ENCODE measurements at regions not wholly inside any gene's neighbourhood (a gene's known extent, or its start where the extent isn't known, plus 50 kb on each side); places are given as distances from the start of the nearest gene placed in this dataset.

DNA sequence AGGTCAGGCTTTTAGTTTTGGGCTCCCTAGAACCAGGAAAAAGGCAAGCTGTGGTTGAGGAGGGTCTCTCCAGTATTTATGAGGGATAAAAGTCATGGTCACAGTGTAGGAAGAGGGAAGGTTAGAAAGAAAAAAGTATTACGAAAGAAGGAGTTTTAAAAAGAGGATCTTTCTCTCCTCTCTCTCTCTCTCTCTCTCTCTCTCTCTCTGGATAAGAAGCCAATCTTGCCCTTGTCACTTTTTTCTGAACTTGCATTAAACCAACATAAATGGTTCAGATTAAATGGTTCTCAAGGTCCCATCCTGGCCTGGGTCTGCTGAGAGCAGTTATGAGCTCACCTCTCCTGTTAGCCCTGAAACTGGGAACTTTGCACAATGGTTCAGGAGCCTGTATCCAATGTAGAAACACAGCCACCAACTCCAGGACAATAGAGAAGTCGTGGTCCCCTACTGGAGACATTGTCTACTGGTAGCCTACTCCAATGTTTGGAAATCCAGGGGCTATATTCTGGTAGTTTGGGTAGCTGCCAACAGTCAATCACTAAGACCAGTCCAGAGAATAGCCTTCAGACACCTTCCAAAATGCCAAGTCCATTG lies 131.9 kb downstream of the DAD1 start:
- no peaks in the 10 kb centered on the region for H4K20me1 ChIP-seq (ENCODE audit: control insufficient read depth, insufficient read depth, low read depth, low read length)
- H3K4me2 ChIP-seq (ENCODE audit: low read length): no peak overlapping the region
- TF ChIP-seq, protein P1, sequence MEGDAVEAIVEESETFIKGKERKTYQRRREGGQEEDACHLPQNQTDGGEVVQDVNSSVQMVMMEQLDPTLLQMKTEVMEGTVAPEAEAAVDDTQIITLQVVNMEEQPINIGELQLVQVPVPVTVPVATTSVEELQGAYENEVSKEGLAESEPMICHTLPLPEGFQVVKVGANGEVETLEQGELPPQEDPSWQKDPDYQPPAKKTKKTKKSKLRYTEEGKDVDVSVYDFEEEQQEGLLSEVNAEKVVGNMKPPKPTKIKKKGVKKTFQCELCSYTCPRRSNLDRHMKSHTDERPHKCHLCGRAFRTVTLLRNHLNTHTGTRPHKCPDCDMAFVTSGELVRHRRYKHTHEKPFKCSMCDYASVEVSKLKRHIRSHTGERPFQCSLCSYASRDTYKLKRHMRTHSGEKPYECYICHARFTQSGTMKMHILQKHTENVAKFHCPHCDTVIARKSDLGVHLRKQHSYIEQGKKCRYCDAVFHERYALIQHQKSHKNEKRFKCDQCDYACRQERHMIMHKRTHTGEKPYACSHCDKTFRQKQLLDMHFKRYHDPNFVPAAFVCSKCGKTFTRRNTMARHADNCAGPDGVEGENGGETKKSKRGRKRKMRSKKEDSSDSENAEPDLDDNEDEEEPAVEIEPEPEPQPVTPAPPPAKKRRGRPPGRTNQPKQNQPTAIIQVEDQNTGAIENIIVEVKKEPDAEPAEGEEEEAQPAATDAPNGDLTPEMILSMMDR (IDR thresholded peaks at IDR 0.05; ENCODE audit: low read depth, low read length, poor library complexity, severe bottlenecking): no peak
- TF ChIP-seq EZH2phosphoT487 (IDR thresholded peaks at IDR 0.05; ENCODE audit: borderline replicate concordance, low read length): no peak
- H3K27me3 ChIP-seq (ENCODE audit: control insufficient read depth, low read length): no peaks in the 10 kb centered on the region
- H3K9me2 ChIP-seq (replicated peaks; ENCODE audit: control insufficient read depth, low read length): no peaks in the 10 kb centered on the region
- H3K79me2 ChIP-seq (ENCODE audit: control insufficient read depth, low read length): no peaks in the 10 kb centered on the region
- peaks cover 9% of the 10 kb centered on the region; the same call in 1 of the 2 replicates for H3K4me1 ChIP-seq (ENCODE audit: control insufficient read depth, low read length)
- no peak overlapping the region for H3K27ac ChIP-seq (ENCODE audit: low read depth, low read length)
- H3K36me3 ChIP-seq (ENCODE audit: control insufficient read depth, low read length): no peaks in the 10 kb centered on the region
- no peaks in the 10 kb centered on the region for H3F3A ChIP-seq (ENCODE audit: control insufficient read depth, insufficient read depth)
- H3K4me3 ChIP-seq (ENCODE audit: low read length): no peak overlapping the region
- H3K9me3 ChIP-seq (ENCODE audit: control insufficient read depth, insufficient read depth, low read length): no peaks in the 10 kb centered on the region

- no peak overlapping the region for H3K4me3 ChIP-seq (ENCODE audit: low read length)
- H4K20me1 ChIP-seq (ENCODE audit: control insufficient read depth, insufficient read depth, low read depth, low read length): no peaks in the 10 kb centered on the region
- no peak overlapping the region for H3K4me2 ChIP-seq (ENCODE audit: low read length)
- H3K9me2 ChIP-seq (replicated peaks; ENCODE audit: control insufficient read depth, low read length): no peaks in the 10 kb centered on the region
- no peaks in the 10 kb centered on the region for H3K79me2 ChIP-seq (ENCODE audit: control insufficient read depth, low read length)
- no peak overlapping the region for H3K27ac ChIP-seq (ENCODE audit: low read depth, low read length)
- no peak for TF ChIP-seq EZH2phosphoT487 (IDR thresholded peaks at IDR 0.05; ENCODE audit: borderline replicate concordance, low read length)
- TF ChIP-seq, protein P1 (IDR thresholded peaks at IDR 0.05; ENCODE audit: low read depth, low read length, poor library complexity, severe bottlenecking): no peak
- no peaks in the 10 kb centered on the region for H3K9me3 ChIP-seq (ENCODE audit: control insufficient read depth, insufficient read depth, low read length)
- H3K4me1 ChIP-seq (ENCODE audit: control insufficient read depth, low read length): peaks cover 9% of the 10 kb centered on the region; the same call in 1 of the 2 replicates
- H3F3A ChIP-seq (ENCODE audit: control insufficient read depth, insufficient read depth): no peaks in the 10 kb centered on the region
- no peaks in the 10 kb centered on the region for H3K27me3 ChIP-seq (ENCODE audit: control insufficient read depth, low read length)
- H3K36me3 ChIP-seq (ENCODE audit: control insufficient read depth, low read length): no peaks in the 10 kb centered on the region
Measured at GRCh38 chr14:22456421-22456820, 132.6 kb downstream of the DAD1 start.

DNA sequence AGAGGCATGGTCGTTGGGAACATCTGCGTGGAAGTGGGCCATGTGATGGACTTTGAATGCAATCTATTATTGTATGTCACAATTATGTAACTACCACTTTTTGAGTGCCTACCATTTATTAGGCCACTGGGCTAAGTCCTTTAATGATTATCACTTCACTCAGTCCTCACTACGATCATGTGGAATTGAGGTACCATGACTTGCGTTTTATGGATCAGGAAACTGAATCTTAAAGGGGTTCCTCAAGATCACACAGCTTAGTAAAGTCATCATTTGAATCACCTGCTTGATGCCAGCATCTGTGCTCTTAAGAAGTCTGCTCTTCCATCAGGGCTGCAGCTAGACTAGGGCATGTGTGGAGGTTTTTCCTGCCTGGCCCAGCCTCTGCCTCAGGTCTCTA lies 136.7 kb downstream of the DAD1 start:
- no peaks in the 10 kb centered on the region for H3K9me3 ChIP-seq (ENCODE audit: control insufficient read depth, insufficient read depth, low read length)
- H3K36me3 ChIP-seq (ENCODE audit: control insufficient read depth, low read length): no peaks in the 10 kb centered on the region
- no peak overlapping the region for H3K27ac ChIP-seq (ENCODE audit: low read depth, low read length)
- no peak overlapping the region for H3K4me2 ChIP-seq (ENCODE audit: low read length)
- peaks cover 22% of the 10 kb centered on the region for H3K4me1 ChIP-seq (ENCODE audit: control insufficient read depth, low read length)
- no peaks in the 10 kb centered on the region for H3K9me2 ChIP-seq (replicated peaks; ENCODE audit: control insufficient read depth, low read length)
- H3K27me3 ChIP-seq (ENCODE audit: control insufficient read depth, low read length): no peaks in the 10 kb centered on the region
- no peaks in the 10 kb centered on the region for H4K20me1 ChIP-seq (ENCODE audit: control insufficient read depth, insufficient read depth, low read depth, low read length)
- H3K79me2 ChIP-seq (ENCODE audit: control insufficient read depth, low read length): no peaks in the 10 kb centered on the region
- no peak for TF ChIP-seq EZH2phosphoT487 (IDR thresholded peaks at IDR 0.05; ENCODE audit: borderline replicate concordance, low read length)
- TF ChIP-seq, protein P1 (IDR thresholded peaks at IDR 0.05; ENCODE audit: low read depth, low read length, poor library complexity, severe bottlenecking): no peak
- H3K4me3 ChIP-seq (ENCODE audit: low read length): no peak overlapping the region
- H3F3A ChIP-seq (ENCODE audit: control insufficient read depth, insufficient read depth): no peaks in the 10 kb centered on the region

Data from DOHH2 (cell line).